ENCODE measurements at regions not wholly inside any gene's neighbourhood (a gene's known extent, or its start where the extent isn't known, plus 50 kb on each side); places are given as distances from the start of the nearest gene placed in this dataset.

DNA sequence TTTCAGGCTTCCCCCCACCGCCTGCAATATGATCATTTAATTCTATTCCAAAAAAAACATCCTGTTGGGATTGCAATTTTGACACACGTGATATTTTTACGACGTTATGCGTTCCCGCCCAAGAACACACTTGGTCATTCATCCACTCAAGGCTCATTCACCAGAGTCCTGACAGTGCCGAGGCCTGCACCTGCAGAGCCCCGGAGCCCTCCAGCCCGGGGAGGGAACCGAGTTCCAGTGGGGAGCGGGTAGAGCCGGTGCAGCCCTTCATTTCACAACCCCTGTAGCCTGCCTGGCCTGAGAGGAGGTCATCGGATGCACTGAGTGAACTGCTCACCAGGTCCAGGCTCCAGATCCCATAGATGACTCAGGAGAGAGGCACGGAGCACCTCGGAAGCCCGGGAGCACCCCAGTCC lies 156.0 kb upstream of the BACE2 start:
- TF ChIP-seq, protein P1, sequence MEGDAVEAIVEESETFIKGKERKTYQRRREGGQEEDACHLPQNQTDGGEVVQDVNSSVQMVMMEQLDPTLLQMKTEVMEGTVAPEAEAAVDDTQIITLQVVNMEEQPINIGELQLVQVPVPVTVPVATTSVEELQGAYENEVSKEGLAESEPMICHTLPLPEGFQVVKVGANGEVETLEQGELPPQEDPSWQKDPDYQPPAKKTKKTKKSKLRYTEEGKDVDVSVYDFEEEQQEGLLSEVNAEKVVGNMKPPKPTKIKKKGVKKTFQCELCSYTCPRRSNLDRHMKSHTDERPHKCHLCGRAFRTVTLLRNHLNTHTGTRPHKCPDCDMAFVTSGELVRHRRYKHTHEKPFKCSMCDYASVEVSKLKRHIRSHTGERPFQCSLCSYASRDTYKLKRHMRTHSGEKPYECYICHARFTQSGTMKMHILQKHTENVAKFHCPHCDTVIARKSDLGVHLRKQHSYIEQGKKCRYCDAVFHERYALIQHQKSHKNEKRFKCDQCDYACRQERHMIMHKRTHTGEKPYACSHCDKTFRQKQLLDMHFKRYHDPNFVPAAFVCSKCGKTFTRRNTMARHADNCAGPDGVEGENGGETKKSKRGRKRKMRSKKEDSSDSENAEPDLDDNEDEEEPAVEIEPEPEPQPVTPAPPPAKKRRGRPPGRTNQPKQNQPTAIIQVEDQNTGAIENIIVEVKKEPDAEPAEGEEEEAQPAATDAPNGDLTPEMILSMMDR (IDR thresholded peaks at IDR 0.05), result no peak
- no peak for TF ChIP-seq POLR2A (IDR thresholded peaks at IDR 0.05)
